H1 (cell line): ENCODE measurements at regions not wholly inside any gene's neighbourhood (a gene's known extent, or its start where the extent isn't known, plus 50 kb on each side); places are given as distances from the start of the nearest gene placed in this dataset.

Source experiments
- CTCF ChIA-PET: fragments of 300-600 bp; sonication (Branson Sonifier 250); formaldehyde crosslinking; loops from one replicate; lab custom pipeline; 2021; ENCODE audit not compliant: partially characterized antibody; lab: Charles Lee
- POLR2A ChIA-PET: fragments of 300-600 bp; sonication (Branson Sonifier 250); formaldehyde crosslinking; loops from one replicate; lab custom pipeline; 2021; ENCODE audit warnings: inconsistent platforms; ENCODE audit not compliant: partially characterized antibody; lab: Charles Lee
- DNase-seq, 2 experiments: peaks; one replicate each; pipeline versions ENCODE4 v3.0.0 to v3.0.0-alpha.2; 2010 to 2022; ENCODE audit warnings: low spot score in 2 of 2, low read depth in 1 of 2, mixed read lengths in 1 of 2
- FAIRE-seq: peaks from 2 replicates; lab custom pipeline; 2011; peaks lifted over from hg19 to GRCh38; lab: Jason Lieb, UNC
- H2AFZ ChIP-seq: 2 replicates; pipeline ENCODE4 v1.8.1; 2012; ENCODE audit warnings: low read length, inconsistent platforms
- H2AK5ac ChIP-seq: 2 replicates; pipeline ENCODE4 v1.6.1; 2013; ENCODE audit warnings: low read depth, low read length
- H2BK120ac ChIP-seq: replicated peaks from 2 replicates; pipeline ENCODE3; 2013; ENCODE audit warnings: low read depth, low read length, inconsistent platforms
- H2BK12ac ChIP-seq: 2 replicates; pipeline ENCODE4 v1.6.1; 2013; ENCODE audit warnings: low read depth, low read length
- H2BK15ac ChIP-seq: 2 replicates; pipeline ENCODE4 v1.6.1; 2013; ENCODE audit warnings: low read length
- H2BK20ac ChIP-seq: 2 replicates; pipeline ENCODE4 v1.6.1; 2013; ENCODE audit warnings: low read length
- H2BK5ac ChIP-seq: 2 replicates; pipeline ENCODE4 v1.6.1; 2013; ENCODE audit warnings: low read depth, low read length
- H3K14ac ChIP-seq: 2 replicates; pipeline ENCODE4 v1.6.1; 2013; ENCODE audit warnings: inconsistent platforms; ENCODE audit not compliant: insufficient read length
- H3K18ac ChIP-seq: 2 replicates; pipeline ENCODE4 v1.6.1; 2013; ENCODE audit warnings: low read length; ENCODE audit errors: extremely low read depth
- H3K23ac ChIP-seq: 2 replicates; pipeline ENCODE4 v1.6.1; 2013; ENCODE audit warnings: inconsistent platforms; ENCODE audit not compliant: insufficient read length
- H3K23me2 ChIP-seq: 2 replicates; pipeline ENCODE4 v1.6.1; 2013; ENCODE audit warnings: low read depth, low read length
- H3K27ac ChIP-seq: 2 replicates; pipeline ENCODE4 v1.6.1; 2011; ENCODE audit warnings: low read depth, low read length, inconsistent platforms
- H3K27me3 ChIP-seq, 4 experiments: replicated peaks in 1 of 4; 1 replicate in 1 of 4; 2 replicates in 3 of 4; pipeline versions ENCODE4 v1.6.1 to v1.8.1; 2011 to 2013; ENCODE audit warnings: low read length in 3 of 4, mild to moderate bottlenecking in 3 of 4, inconsistent platforms in 2 of 4, mixed read lengths in 2 of 4, moderate library complexity in 1 of 4; ENCODE audit not compliant: control insufficient read depth in 3 of 4, insufficient read depth in 3 of 4; ENCODE audit errors: extremely low read depth in 1 of 4
- H3K36me3 ChIP-seq, 4 experiments: 2 replicates each; pipeline versions ENCODE4 v1.6.1 to v1.8.1; 2011 to 2013; ENCODE audit warnings: mild to moderate bottlenecking in 4 of 4, low read length in 3 of 4, moderate library complexity in 2 of 4, control low read depth in 1 of 4, inconsistent platforms in 1 of 4; ENCODE audit not compliant: insufficient read depth in 4 of 4, control insufficient read depth in 2 of 4
- H3K4ac ChIP-seq: replicated peaks from 2 replicates; pipeline ENCODE3; 2013; ENCODE audit warnings: low read length, low read depth, mixed read lengths, inconsistent platforms; ENCODE audit not compliant: insufficient read length
- H3K4me1 ChIP-seq, 4 experiments: replicated peaks in 1 of 4; 1 replicate in 1 of 4; 2 replicates in 3 of 4; pipeline versions ENCODE4 v1.6.1 to v1.8.1; 2011 to 2013; ENCODE audit warnings: low read length in 3 of 4, inconsistent platforms in 2 of 4, mixed read lengths in 1 of 4; ENCODE audit not compliant: insufficient read depth in 4 of 4, control insufficient read depth in 3 of 4
- H3K4me2 ChIP-seq, 2 experiments: 2 replicates each; pipeline versions ENCODE4 v1.6.1 to v1.8.1; 2011 to 2013; ENCODE audit warnings: low read depth in 2 of 2, low read length in 2 of 2, control low read depth in 1 of 2, inconsistent platforms in 1 of 2, mild to moderate bottlenecking in 1 of 2; ENCODE audit not compliant: insufficient read depth in 1 of 2
- H3K4me3 ChIP-seq, 4 experiments: fragments of 200-600, 300-600 bp in 1 of 4; sonication (generic), shearing (Covaris generic), sonication (Bioruptor Twin) in 1 of 4; 2 replicates each; pipeline versions ENCODE4 v1.5.1 to v1.8.1; 2011 to 2016; ENCODE audit warnings: low read length in 4 of 4, low read depth in 3 of 4, control low read depth in 2 of 4, inconsistent platforms in 2 of 4, mild to moderate bottlenecking in 2 of 4, mixed read lengths in 1 of 4, moderate library complexity in 1 of 4; ENCODE audit not compliant: insufficient read depth in 2 of 4; ENCODE audit errors: extremely low read depth in 1 of 4
- H3K56ac ChIP-seq: replicated peaks from 2 replicates; pipeline ENCODE3; 2013; ENCODE audit warnings: low read depth, mild to moderate bottlenecking, mixed read lengths, low read length, inconsistent platforms; ENCODE audit not compliant: insufficient read length
- H3K79me1 ChIP-seq: 2 replicates; pipeline ENCODE4 v1.6.1; 2013; ENCODE audit warnings: low read depth, low read length, control low read depth
- H3K79me2 ChIP-seq, 2 experiments: 2 replicates each; pipeline versions ENCODE4 v1.6.1 to v1.8.1; 2012 to 2013; ENCODE audit warnings: low read length in 2 of 2, mild to moderate bottlenecking in 2 of 2, inconsistent platforms in 1 of 2; ENCODE audit not compliant: insufficient read depth in 2 of 2, control insufficient read depth in 1 of 2
- H3K9ac ChIP-seq, 4 experiments: replicated peaks in 1 of 4; 1 replicate in 1 of 4; 2 replicates in 3 of 4; pipeline versions ENCODE4 v1.6.1 to v1.8.1; 2011 to 2013; ENCODE audit warnings: low read depth in 3 of 4, low read length in 3 of 4, control low read depth in 2 of 4, mild to moderate bottlenecking in 2 of 4, moderate library complexity in 2 of 4, inconsistent platforms in 1 of 4; ENCODE audit errors: extremely low read depth in 1 of 4
- H3K9me3 ChIP-seq, 2 experiments: 2 replicates each; pipeline versions ENCODE4 v1.6.1 to v1.8.1; 2012 to 2013; ENCODE audit warnings: mild to moderate bottlenecking in 2 of 2, moderate library complexity in 2 of 2, control low read depth in 1 of 2, inconsistent platforms in 1 of 2, low read depth in 1 of 2, low read length in 1 of 2, mixed read lengths in 1 of 2; ENCODE audit not compliant: insufficient read depth in 2 of 2
- H4K20me1 ChIP-seq, 2 experiments: replicated peaks in 1 of 2; 2 replicates each; pipeline versions ENCODE3 to v1.8.1; 2011 to 2013; ENCODE audit warnings: inconsistent platforms in 2 of 2, low read length in 2 of 2, mild to moderate bottlenecking in 1 of 2; ENCODE audit not compliant: insufficient read depth in 2 of 2, control insufficient read depth in 1 of 2
- H4K5ac ChIP-seq: 2 replicates; pipeline ENCODE4 v1.6.1; 2013; ENCODE audit warnings: low read length, low read depth, mixed read lengths, inconsistent platforms; ENCODE audit not compliant: insufficient read length
- H4K8ac ChIP-seq: 2 replicates; pipeline ENCODE4 v1.8.0; 2013; ENCODE audit warnings: mild to moderate bottlenecking, moderate library complexity, low read length, inconsistent platforms; ENCODE audit not compliant: insufficient read depth; ENCODE audit errors: extremely low read depth
- H4K91ac ChIP-seq: replicated peaks from 2 replicates; pipeline ENCODE3; 2013; ENCODE audit warnings: low read length, mixed read lengths, inconsistent platforms; ENCODE audit not compliant: insufficient read length
- YY1 ChIP-seq: IDR thresholded peaks from 2 replicates; pipeline ENCODE4 v1.6.1; 2011; ENCODE audit warnings: low read depth, mild to moderate bottlenecking, low read length
- WGBS, 2 experiments: shearing (Covaris generic) in 1 of 2; methylation state at CpG; one replicate each; pipeline versions ENCODE4 v1.1.6 to v1.1.7; 2013 to 2015; ENCODE audit warnings: low lambda C conversion rate in 2 of 2, mixed read lengths in 2 of 2, inconsistent platforms in 1 of 2, low coverage in 1 of 2, missing lambda C conversion rate in 1 of 2; ENCODE audit not compliant: insufficient replicate concordance in 2 of 2, insufficient coverage in 1 of 2, insufficient read length in 1 of 2; ENCODE audit errors: extremely low coverage in 1 of 2, missing lambda C conversion rate in 1 of 2; 5-methylcytosine and 5-hydroxymethylcytosine counted together

GRCh38 chr4:18241727-18242126 lies 220.2 kb upstream of the LCORL start:
- H3K4me3 ChIP-seq: no peak overlapping the region
- no peak overlapping the region for H3K56ac ChIP-seq
- H3K27me3 ChIP-seq: no peaks in the 10 kb centered on the region
- H2BK15ac ChIP-seq: no peak overlapping the region
- no peak overlapping the region for H2BK20ac ChIP-seq
- no peak for TF ChIP-seq YY1
- no peak overlapping the region for H4K91ac ChIP-seq
- no peak overlapping the region for H3K14ac ChIP-seq
- no peak overlapping the region for H3K4ac ChIP-seq
- H2BK12ac ChIP-seq: no peak overlapping the region
- no peaks in the 10 kb centered on the region for H3K79me1 ChIP-seq
- FAIRE-seq: no peak
- H4K8ac ChIP-seq: no peak overlapping the region
- H4K5ac ChIP-seq: no peak overlapping the region
- CTCF ChIA-PET: no interaction called here
- no peak overlapping the region for H3K27ac ChIP-seq
- H3K18ac ChIP-seq: no peak overlapping the region
- no peak for DNase-seq
- H2AK5ac ChIP-seq: no peak overlapping the region
- H2BK120ac ChIP-seq: no peak overlapping the region
- 0 out of 7 replicates have a peak, but pooled peaks cover 0 to 3% (median 0%) of the 10 kb centered on the region in 4 experiments for H3K4me1 ChIP-seq
- H3K23me2 ChIP-seq: no peaks in the 10 kb centered on the region
- no peaks in the 10 kb centered on the region for H3K36me3 ChIP-seq
- POLR2A ChIA-PET: no interaction called here
- 78% methylated on average over 1 of the region's 1 CpG; no CpG with 5 or more reads in 1 of the 2 experiments for WGBS, 2 experiments
- H3K9ac ChIP-seq: no peak overlapping the region
- no peak overlapping the region for H3K4me2 ChIP-seq
- H3K9me3 ChIP-seq: peaks cover 53 to 67% of the 10 kb centered on the region in 2 experiments
- no peak overlapping the region for H3K23ac ChIP-seq
- no peak overlapping the region for H2AFZ ChIP-seq
- no peaks in the 10 kb centered on the region for H3K79me2 ChIP-seq
- H2BK5ac ChIP-seq: no peak overlapping the region
- no peaks in the 10 kb centered on the region for H4K20me1 ChIP-seq
